Liver (tissue), 3 donors: ENCODE measurements at regions not wholly inside any gene's neighbourhood (a gene's known extent, or its start where the extent isn't known, plus 50 kb on each side); places are given as distances from the start of the nearest gene placed in this dataset.

Experiments used
- CTCF ChIP-seq: fragments of 150-350 bp; IDR thresholded peaks from 2 replicates; pipeline ENCODE4 v1.5.1; 2017; ENCODE audit warnings: improper control_type of control experiment, low read depth, low read length; ENCODE audit not compliant: missing input control
- EGR1 ChIP-seq, 2 donors: IDR thresholded peaks; 2 replicates each; pipeline ENCODE4 v1.6.1; 2016 to 2018; ENCODE audit warnings: antibody characterized with exemption in 2 of 2, low read depth in 2 of 2
- YY1 ChIP-seq: IDR thresholded peaks from 2 replicates; pipeline ENCODE4 v1.6.1; 2016; ENCODE audit warnings: antibody characterized with exemption, mild to moderate bottlenecking
- TF ChIP-seq, protein P1 (sequence below): IDR thresholded peaks from 2 replicates; pipeline ENCODE4 v1.6.1; 2016; ENCODE audit warnings: antibody characterized with exemption, mild to moderate bottlenecking
- TF ChIP-seq, protein P2 (sequence below): IDR thresholded peaks from 2 replicates; pipeline ENCODE4 v1.6.1; 2016; ENCODE audit warnings: antibody characterized with exemption
- donor health status: healthy.
- donor health status: healthy.

GRCh38 chr7:126079151-126079550 is 1149.5 kb upstream of the POT1 start:
- TF ChIP-seq EGR1 (IDR thresholded peaks at IDR 0.05; ENCODE audit: low read depth in 2 of 2) (no peak), CTCF (no peak), YY1 (no peak)
- TF ChIP-seq, protein P1, sequence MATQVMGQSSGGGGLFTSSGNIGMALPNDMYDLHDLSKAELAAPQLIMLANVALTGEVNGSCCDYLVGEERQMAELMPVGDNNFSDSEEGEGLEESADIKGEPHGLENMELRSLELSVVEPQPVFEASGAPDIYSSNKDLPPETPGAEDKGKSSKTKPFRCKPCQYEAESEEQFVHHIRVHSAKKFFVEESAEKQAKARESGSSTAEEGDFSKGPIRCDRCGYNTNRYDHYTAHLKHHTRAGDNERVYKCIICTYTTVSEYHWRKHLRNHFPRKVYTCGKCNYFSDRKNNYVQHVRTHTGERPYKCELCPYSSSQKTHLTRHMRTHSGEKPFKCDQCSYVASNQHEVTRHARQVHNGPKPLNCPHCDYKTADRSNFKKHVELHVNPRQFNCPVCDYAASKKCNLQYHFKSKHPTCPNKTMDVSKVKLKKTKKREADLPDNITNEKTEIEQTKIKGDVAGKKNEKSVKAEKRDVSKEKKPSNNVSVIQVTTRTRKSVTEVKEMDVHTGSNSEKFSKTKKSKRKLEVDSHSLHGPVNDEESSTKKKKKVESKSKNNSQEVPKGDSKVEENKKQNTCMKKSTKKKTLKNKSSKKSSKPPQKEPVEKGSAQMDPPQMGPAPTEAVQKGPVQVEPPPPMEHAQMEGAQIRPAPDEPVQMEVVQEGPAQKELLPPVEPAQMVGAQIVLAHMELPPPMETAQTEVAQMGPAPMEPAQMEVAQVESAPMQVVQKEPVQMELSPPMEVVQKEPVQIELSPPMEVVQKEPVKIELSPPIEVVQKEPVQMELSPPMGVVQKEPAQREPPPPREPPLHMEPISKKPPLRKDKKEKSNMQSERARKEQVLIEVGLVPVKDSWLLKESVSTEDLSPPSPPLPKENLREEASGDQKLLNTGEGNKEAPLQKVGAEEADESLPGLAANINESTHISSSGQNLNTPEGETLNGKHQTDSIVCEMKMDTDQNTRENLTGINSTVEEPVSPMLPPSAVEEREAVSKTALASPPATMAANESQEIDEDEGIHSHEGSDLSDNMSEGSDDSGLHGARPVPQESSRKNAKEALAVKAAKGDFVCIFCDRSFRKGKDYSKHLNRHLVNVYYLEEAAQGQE: no peak
- TF ChIP-seq, protein P2, sequence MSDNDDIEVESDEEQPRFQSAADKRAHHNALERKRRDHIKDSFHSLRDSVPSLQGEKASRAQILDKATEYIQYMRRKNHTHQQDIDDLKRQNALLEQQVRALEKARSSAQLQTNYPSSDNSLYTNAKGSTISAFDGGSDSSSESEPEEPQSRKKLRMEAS: no peak
